ENCODE measurements at regions not wholly inside any gene's neighbourhood (a gene's known extent, or its start where the extent isn't known, plus 50 kb on each side); places are given as distances from the start of the nearest gene placed in this dataset.

GRCh38 chr18:68427951-68428401 lies 286.9 kb downstream of the TMX3 start:
- TF ChIP-seq REST (IDR thresholded peaks at IDR 0.05; ENCODE audit: insufficient read depth in 1 of 2, low read depth in 2 of 2, low read length in 2 of 2) (no peak), POLR2AphosphoS5 (IDR thresholded peaks at IDR 0.05; ENCODE audit: low read depth, low read length) (no peak), TAF1 (IDR thresholded peaks at IDR 0.05; ENCODE audit: borderline replicate concordance, insufficient read depth, low read length) (no peak), SIN3A (IDR thresholded peaks at IDR 0.05; ENCODE audit: borderline replicate concordance, insufficient read depth, low read length) (no peak), FOXP2 (optimal IDR thresholded peaks at IDR 0.05; ENCODE audit: borderline replicate concordance, extremely low read depth, extremely low read length, insufficient read depth) (no peak)

DNA sequence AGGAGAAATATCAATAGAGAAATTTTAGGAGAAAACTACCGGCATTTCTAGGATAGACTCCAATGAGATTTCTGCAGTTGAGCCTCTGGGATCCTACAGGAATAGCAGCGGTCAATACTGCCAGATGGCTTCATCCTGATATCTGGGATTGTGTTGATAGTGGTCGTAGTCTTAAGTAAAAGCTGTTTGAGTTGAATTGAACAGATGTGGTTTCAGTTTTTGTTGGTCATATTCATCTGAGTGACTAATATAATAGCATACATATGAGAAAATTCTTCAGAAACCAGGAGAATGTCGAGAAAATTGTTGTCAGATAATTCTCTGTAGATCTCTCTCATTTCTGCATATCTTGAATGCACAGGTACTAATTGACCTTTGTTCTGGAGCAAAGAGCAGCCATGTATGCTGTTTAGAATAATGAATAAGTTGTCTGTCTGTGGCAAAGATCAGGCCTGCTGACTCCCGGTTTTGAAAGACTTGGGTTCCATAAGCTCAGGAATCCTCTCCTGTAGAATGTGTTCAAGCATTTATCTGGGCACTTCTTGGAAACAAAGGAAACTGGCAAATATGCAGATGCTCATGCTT lies 288.1 kb downstream of the TMX3 start:
- TF ChIP-seq TAF1 (IDR thresholded peaks at IDR 0.05; ENCODE audit: borderline replicate concordance, insufficient read depth, low read length) (no peak), SIN3A (IDR thresholded peaks at IDR 0.05; ENCODE audit: borderline replicate concordance, insufficient read depth, low read length) (no peak), FOXP2 (optimal IDR thresholded peaks at IDR 0.05; ENCODE audit: borderline replicate concordance, extremely low read depth, extremely low read length, insufficient read depth) (no peak), POLR2AphosphoS5 (IDR thresholded peaks at IDR 0.05; ENCODE audit: low read depth, low read length) (no peak), REST (IDR thresholded peaks at IDR 0.05; ENCODE audit: insufficient read depth in 1 of 2, low read depth in 2 of 2, low read length in 2 of 2) (no peak)

DNA sequence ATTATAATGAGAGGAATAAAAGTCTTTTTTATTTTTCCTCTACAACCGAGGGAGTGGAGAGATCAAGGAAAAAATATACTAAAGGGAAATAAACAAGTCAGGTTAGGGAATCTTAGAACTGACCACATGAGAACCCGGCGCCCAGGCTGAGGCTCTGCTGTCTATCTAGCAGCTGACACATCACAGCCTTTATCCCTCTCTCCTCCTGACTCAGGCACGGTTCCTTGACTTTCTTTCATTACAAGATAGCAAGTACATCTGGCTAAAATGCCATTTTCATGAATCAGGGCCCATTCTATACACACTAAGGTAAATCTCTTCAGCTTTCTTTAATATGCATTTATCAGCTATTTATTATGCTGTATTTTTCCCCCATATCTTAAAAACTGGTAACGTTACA lies 296.0 kb downstream of the TMX3 start:
- TF ChIP-seq TAF1 (IDR thresholded peaks at IDR 0.05; ENCODE audit: borderline replicate concordance, insufficient read depth, low read length) = no peak
- TF ChIP-seq FOXP2 (optimal IDR thresholded peaks at IDR 0.05; ENCODE audit: borderline replicate concordance, extremely low read depth, extremely low read length, insufficient read depth) = no peak
- TF ChIP-seq REST (IDR thresholded peaks at IDR 0.05; ENCODE audit: insufficient read depth in 1 of 2, low read depth in 2 of 2, low read length in 2 of 2) = no peak

DNA sequence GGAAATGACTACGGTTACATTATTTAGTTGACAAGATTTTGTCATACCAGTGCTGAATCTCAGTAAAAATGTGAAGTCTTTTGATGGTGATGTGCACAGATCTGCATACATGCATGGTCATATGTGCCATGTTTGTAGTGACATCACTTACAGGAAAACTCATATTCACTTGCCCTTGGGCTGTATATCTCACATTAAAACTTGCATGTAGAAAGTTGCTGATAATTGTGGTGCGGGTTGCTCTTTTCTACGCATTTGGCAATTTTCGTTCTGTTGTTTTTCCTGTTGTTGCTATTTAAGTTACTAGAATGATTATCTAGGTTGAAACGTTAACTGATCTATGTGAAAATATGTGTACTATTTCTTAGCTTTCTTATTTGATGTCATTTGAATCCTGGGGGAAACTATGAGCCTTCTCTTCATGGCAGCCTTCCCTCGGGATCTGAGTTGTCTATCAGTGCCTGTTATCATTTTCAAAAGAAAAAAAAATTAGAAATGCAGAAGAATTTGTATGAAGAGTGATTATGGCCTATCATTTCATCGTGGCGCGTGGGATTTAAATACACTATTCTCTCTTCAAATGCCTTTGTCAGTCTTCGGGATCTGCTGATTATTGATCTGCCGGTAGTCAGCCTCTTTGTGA lies 296.6 kb downstream of the TMX3 start:
- TF ChIP-seq SIN3A (IDR thresholded peaks at IDR 0.05; ENCODE audit: borderline replicate concordance, insufficient read depth, low read length) = no peak
- TF ChIP-seq FOXP2 (optimal IDR thresholded peaks at IDR 0.05; ENCODE audit: borderline replicate concordance, extremely low read depth, extremely low read length, insufficient read depth) = no peak
- no peak for TF ChIP-seq POLR2AphosphoS5 (IDR thresholded peaks at IDR 0.05; ENCODE audit: low read depth, low read length)
- TF ChIP-seq REST (IDR thresholded peaks at IDR 0.05; ENCODE audit: insufficient read depth in 1 of 2, low read depth in 2 of 2, low read length in 2 of 2) = no peak
- no peak for TF ChIP-seq TAF1 (IDR thresholded peaks at IDR 0.05; ENCODE audit: borderline replicate concordance, insufficient read depth, low read length)
